Brain microvascular endothelial cell (primary cell): ENCODE measurements at regions not wholly inside any gene's neighbourhood (a gene's known extent, or its start where the extent isn't known, plus 50 kb on each side); places are given as distances from the start of the nearest gene placed in this dataset.

Experiments used
- DNase-seq: peaks from one replicate; pipeline ENCODE4 v3.0.0-alpha.2; 2020
- H3K27ac ChIP-seq: fragments of 250-450 bp; sonication (Bioruptor Pico); 2 replicates; pipeline ENCODE4 v1.5.1; 2020; ENCODE audit warnings: mild to moderate bottlenecking, moderate library complexity
- H3K27me3 ChIP-seq: fragments of 250-450 bp; sonication (Bioruptor Pico); replicated peaks from 2 replicates; pipeline ENCODE4 v1.5.1; 2020; ENCODE audit warnings: mild to moderate bottlenecking
- H3K36me3 ChIP-seq: fragments of 250-450 bp; sonication (Bioruptor Pico); replicated peaks from 2 replicates; pipeline ENCODE4 v1.5.1; 2020; ENCODE audit warnings: mild to moderate bottlenecking
- H3K4me3 ChIP-seq: 2 replicates; pipeline ENCODE4 v1.5.1; 2011; ENCODE audit warnings: low read depth, mild to moderate bottlenecking, control low read depth, low read length, moderate library complexity
- in situ Hi-C: cut with HindIII; loops from 2 replicates; pipeline ENCODE4 v1.10.0; 2017; ENCODE audit warnings: low sequenced_read_pairs, low pct_ligation_motif_present
- TF ChIP-seq, protein P1 (sequence below): IDR thresholded peaks from 2 replicates; pipeline ENCODE4 v1.5.1; 2011; ENCODE audit warnings: low read depth, mild to moderate bottlenecking, moderate library complexity, low read length, control low read depth, inconsistent platforms; ENCODE audit errors: missing control alignments

- Histone ChIP-seq H3K27me3 (no peaks in the 10 kb centered on the region), H3K36me3 (no peaks in the 10 kb centered on the region), H3K4me3 (no peak overlapping the region), H3K27ac (no peak overlapping the region)
- DNase-seq: no peak
- TF ChIP-seq, protein P1, sequence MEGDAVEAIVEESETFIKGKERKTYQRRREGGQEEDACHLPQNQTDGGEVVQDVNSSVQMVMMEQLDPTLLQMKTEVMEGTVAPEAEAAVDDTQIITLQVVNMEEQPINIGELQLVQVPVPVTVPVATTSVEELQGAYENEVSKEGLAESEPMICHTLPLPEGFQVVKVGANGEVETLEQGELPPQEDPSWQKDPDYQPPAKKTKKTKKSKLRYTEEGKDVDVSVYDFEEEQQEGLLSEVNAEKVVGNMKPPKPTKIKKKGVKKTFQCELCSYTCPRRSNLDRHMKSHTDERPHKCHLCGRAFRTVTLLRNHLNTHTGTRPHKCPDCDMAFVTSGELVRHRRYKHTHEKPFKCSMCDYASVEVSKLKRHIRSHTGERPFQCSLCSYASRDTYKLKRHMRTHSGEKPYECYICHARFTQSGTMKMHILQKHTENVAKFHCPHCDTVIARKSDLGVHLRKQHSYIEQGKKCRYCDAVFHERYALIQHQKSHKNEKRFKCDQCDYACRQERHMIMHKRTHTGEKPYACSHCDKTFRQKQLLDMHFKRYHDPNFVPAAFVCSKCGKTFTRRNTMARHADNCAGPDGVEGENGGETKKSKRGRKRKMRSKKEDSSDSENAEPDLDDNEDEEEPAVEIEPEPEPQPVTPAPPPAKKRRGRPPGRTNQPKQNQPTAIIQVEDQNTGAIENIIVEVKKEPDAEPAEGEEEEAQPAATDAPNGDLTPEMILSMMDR: no peak
- in situ Hi-C loops: no loop called here
Measured at GRCh38 chr14:39851202-39851601, 419.0 kb upstream of the FBXO33 start.

- TF ChIP-seq, protein P1: no peak
- in situ Hi-C loops: no loop called here
- no peaks in the 10 kb centered on the region for H3K27me3 ChIP-seq
- no peak for DNase-seq
- H3K27ac ChIP-seq: no peak overlapping the region
- H3K36me3 ChIP-seq: no peaks in the 10 kb centered on the region
- no peak overlapping the region for H3K4me3 ChIP-seq
Measured at GRCh38 chr14:39847852-39848251, 415.6 kb upstream of the FBXO33 start.

- Histone ChIP-seq H3K27me3 (no peaks in the 10 kb centered on the region), H3K4me3 (no peak overlapping the region), H3K36me3 (no peaks in the 10 kb centered on the region), H3K27ac (no peak overlapping the region)
- TF ChIP-seq, protein P1: no peak
- in situ Hi-C loops: no loop called here
- no peak for DNase-seq
Measured at GRCh38 chr14:39847194-39847593, 415.0 kb upstream of the FBXO33 start.

- in situ Hi-C loops: no loop called here
Measured at GRCh38 chr14:39843881-39844280, 411.6 kb upstream of the FBXO33 start.

DNA sequence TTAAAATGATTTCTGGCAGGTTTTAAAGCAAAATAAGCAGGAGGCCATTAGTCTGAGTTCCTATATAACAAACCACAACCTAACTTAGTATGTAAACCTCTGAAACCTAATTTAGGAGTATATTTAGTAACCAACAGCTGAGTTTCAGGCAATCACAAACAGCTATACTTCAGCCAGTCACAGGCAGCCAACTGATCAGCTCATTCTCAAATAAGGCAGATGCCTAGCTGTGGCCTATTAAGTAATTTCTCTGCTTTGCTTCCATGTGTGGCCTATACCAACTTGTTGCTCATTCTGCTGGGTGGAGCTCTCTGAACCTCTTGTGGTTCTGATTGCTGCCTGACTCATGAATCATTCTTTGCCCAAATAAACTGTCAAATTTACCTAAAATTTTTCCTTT is 408.9 kb upstream of the FBXO33 start:
- Histone ChIP-seq H3K4me3 (no peak overlapping the region), H3K36me3 (no peaks in the 10 kb centered on the region), H3K27ac (no peak overlapping the region), H3K27me3 (no peaks in the 10 kb centered on the region)
- TF ChIP-seq, protein P1: no peak
- in situ Hi-C loops: no loop called here
- DNase-seq: no peak

More at GRCh38 chr14:39843881-39844280, 411.6 kb upstream of the FBXO33 start:
- no peak overlapping the region for H3K4me3 ChIP-seq
- no peak for DNase-seq
- H3K27me3 ChIP-seq: no peaks in the 10 kb centered on the region
- TF ChIP-seq, protein P1: no peak
- H3K36me3 ChIP-seq: no peaks in the 10 kb centered on the region
- H3K27ac ChIP-seq: no peak overlapping the region

- Histone ChIP-seq H3K27ac (no peak overlapping the region), H3K4me3 (no peak overlapping the region), H3K27me3 (no peaks in the 10 kb centered on the region), H3K36me3 (no peaks in the 10 kb centered on the region)
- in situ Hi-C loops: no loop called here
- no peak for DNase-seq
- TF ChIP-seq, protein P1: no peak
Measured at GRCh38 chr14:39827901-39828655, 395.8 kb upstream of the FBXO33 start.
